ENCODE measurements at regions not wholly inside any gene's neighbourhood (a gene's known extent, or its start where the extent isn't known, plus 50 kb on each side); places are given as distances from the start of the nearest gene placed in this dataset.
"Not testable (repeated sequence)": the region's sequence is repeated elsewhere in the genome, so short reads cannot be mapped to it uniquely, and the experiment has no call there.

DNA sequence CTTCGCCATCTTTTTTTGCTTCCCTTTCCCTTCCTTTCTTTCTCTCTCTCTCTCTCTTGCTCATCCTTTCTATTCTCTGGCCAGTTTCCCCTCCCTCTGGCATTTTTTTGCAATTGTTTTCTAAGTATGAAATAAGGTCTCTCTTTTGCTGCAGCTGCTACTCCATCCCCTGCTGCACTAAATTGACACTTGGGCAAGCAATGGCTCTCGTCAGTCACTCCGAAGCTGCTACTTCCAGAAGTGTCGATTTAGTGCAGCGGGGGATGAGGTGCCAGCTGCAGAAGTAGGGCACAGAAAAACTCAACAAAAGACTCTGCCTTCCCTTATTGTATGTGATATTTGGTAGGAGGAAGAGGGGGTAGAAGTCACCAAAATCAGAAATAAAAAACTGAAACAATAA, 642.3 kb downstream of the RWDD3 start:
- Mint-ChIP-seq H3K27ac (no peak overlapping the region), H3K9me3 (peaks cover 19% of the 10 kb centered on the region), H3K36me3 (ENCODE audit: low read depth) (no peaks in the 10 kb centered on the region), H3K4me3 (no peak overlapping the region), H3K4me1 (ENCODE audit: low read depth) (no peaks in the 10 kb centered on the region), H3K27me3 (no peaks in the 10 kb centered on the region)

DNA sequence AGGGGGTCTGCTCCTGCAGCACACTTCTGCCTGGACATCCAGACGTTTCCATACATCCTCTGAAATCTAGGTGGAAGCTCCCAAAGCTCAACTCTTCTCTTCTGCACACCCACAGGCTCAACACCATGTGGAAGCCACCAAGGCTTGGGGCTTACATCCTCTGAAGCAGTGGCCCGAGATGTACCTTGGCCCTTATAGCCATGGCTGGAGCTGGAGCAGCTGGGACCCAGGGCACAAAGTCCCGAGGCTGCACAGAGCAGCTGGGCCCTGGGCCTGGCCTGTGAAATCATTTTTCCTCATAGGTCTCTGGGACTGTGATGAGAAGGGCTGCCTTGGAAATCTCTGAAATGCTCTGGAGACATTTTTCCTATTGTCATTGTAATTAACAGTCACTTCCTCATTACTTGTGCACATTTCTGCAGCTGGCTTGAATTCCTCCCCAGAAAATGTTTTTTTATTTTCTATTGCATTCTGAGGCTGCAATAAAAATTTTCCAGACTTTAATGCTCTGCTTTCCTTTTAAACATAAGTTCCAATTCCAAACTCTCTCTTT, 645.6 kb downstream of the RWDD3 start:
- H3K36me3 Mint-ChIP-seq (ENCODE audit: low read depth): no peaks in the 10 kb centered on the region
- H3K4me1 Mint-ChIP-seq (ENCODE audit: low read depth): no peaks in the 10 kb centered on the region
- no peak overlapping the region for H3K4me3 Mint-ChIP-seq
- peaks cover 14% of the 10 kb centered on the region for H3K9me3 Mint-ChIP-seq
- no peaks in the 10 kb centered on the region for H3K27me3 Mint-ChIP-seq
- H3K27ac Mint-ChIP-seq: no peak overlapping the region

DNA sequence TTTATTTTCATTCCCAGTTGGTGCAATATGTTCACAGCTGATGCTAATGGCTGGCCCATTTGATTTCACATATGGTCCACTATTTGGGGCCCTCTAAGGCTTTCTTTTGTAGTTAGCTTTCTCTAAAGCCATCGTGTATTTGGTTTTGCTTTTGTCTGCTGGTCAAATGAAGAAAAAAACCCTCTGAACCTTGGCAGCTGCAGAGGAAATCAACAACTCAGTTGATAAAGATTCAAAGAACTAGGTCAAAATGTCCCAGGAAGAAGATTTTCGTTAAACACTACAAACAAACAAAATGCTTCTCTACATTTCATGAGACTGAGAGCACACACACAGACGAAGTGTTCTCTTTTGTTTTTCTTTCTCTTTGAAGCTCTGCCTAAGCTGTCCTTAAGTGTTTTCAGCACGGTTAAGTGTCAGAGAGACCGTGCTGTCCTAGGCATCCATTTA, 655.0 kb downstream of the RWDD3 start:
- Mint-ChIP-seq H3K4me3 (no peak overlapping the region), H3K9me3 (peaks cover 7% of the 10 kb centered on the region), H3K27ac (no peak overlapping the region), H3K27me3 (no peaks in the 10 kb centered on the region), H3K36me3 (ENCODE audit: low read depth) (no peaks in the 10 kb centered on the region), H3K4me1 (ENCODE audit: low read depth) (no peaks in the 10 kb centered on the region)

- H3K36me3 Mint-ChIP-seq (ENCODE audit: low read depth): no peaks in the 10 kb centered on the region
- H3K27ac Mint-ChIP-seq: no peak overlapping the region
- no peak overlapping the region for H3K4me3 Mint-ChIP-seq
- H3K27me3 Mint-ChIP-seq: no peaks in the 10 kb centered on the region
- H3K4me1 Mint-ChIP-seq (ENCODE audit: low read depth): no peaks in the 10 kb centered on the region
- H3K9me3 Mint-ChIP-seq: peaks cover 7% of the 10 kb centered on the region
Observed at GRCh38 chr1:95889400-95889799, 655.4 kb downstream of the RWDD3 start.

- peaks cover 3% of the 10 kb centered on the region for H3K9me3 Mint-ChIP-seq
- no peaks in the 10 kb centered on the region for H3K27me3 Mint-ChIP-seq
- H3K4me1 Mint-ChIP-seq (ENCODE audit: low read depth): no peaks in the 10 kb centered on the region
- H3K27ac Mint-ChIP-seq: no peak overlapping the region
- H3K36me3 Mint-ChIP-seq (ENCODE audit: low read depth): no peaks in the 10 kb centered on the region
- H3K4me3 Mint-ChIP-seq: no peak overlapping the region
Observed at GRCh38 chr1:95893921-95894320, 659.9 kb downstream of the RWDD3 start.

DNA sequence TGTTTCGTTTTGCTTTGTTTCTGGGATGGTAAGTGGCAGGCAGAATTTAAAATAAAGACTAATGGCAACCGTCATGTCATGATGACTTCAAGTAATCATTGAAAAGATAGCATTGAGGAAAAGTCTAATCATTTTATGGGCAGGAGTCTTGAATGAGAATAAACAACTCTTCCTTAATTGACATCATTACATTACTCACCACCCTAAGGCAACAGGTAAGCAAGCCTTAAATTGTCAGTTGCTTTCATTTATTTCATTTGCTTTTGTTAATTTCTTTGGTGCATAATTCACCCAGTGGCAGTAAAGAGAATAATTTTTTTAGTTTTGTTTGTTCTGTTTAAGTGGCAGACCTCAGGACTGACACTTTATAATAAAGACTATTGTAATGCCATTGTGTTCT, 669.0 kb downstream of the RWDD3 start:
- Mint-ChIP-seq H3K4me1 (ENCODE audit: low read depth) (no peaks in the 10 kb centered on the region), H3K27ac (no peak overlapping the region), H3K36me3 (ENCODE audit: low read depth) (no peaks in the 10 kb centered on the region), H3K9me3 (peaks cover 16% of the 10 kb centered on the region), H3K27me3 (no peaks in the 10 kb centered on the region), H3K4me3 (no peak overlapping the region)

DNA sequence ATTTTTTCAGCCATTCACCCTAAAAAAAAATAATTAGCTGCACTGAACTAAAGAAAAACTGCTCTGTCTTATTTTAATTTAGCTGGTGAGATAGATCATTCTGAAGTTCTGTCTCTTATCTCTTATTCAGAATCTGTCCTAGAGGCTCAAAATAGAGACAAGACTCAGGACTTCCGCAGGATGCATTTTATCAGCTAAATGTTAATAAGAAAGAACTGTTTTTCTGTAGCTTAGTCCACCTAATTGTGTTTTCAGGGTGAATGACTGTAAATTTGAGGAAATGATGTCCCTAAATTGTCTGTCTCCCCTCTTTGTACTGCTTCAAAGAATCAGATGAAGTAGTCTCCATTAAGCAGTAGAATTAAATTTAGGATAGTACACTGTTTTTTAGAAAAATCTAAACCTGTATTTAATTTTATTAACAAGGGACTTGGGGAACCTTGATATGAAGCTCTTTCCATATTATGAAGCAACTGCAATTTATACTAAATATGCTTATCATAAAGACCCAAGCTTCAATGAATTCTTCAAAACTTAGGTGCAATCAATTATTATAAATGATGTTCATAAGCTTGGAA, 671.9 kb downstream of the RWDD3 start:
- Mint-ChIP-seq H3K27me3 (no peaks in the 10 kb centered on the region), H3K9me3 (peaks cover 22% of the 10 kb centered on the region), H3K36me3 (ENCODE audit: low read depth) (no peaks in the 10 kb centered on the region), H3K27ac (no peak overlapping the region), H3K4me3 (no peak overlapping the region), H3K4me1 (ENCODE audit: low read depth) (no peaks in the 10 kb centered on the region)

GRCh38 chr1:95911739-95912138, 677.7 kb downstream of the RWDD3 start:
- H3K27ac Mint-ChIP-seq; H3K4me1 Mint-ChIP-seq (ENCODE audit: low read depth); H3K4me3 Mint-ChIP-seq; H3K27me3 Mint-ChIP-seq; H3K36me3 Mint-ChIP-seq (ENCODE audit: low read depth): not testable (repeated sequence)
- H3K9me3 Mint-ChIP-seq: peaks cover 20% of the 10 kb centered on the region

DNA sequence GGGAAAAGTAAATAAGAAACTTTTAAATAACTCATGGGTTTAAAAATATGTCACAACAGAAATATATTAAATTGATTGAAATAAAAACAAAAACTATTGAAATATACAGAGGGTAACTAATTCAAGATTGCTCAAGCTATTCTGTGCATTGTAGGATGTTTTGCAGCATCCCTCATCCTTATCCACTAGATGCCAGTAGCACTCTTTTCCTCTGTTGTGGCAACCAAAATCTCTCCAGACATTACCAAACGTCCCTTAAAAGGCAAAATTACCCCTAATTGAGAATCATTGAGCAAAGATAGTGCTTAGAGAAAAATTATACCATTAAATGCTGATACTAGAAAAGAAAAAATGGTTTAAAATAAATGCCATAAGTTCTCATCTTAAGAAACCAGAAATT, 682.6 kb downstream of the RWDD3 start:
- Mint-ChIP-seq H3K4me3 (no peak overlapping the region), H3K36me3 (ENCODE audit: low read depth) (no peaks in the 10 kb centered on the region), H3K27me3 (no peaks in the 10 kb centered on the region), H3K4me1 (ENCODE audit: low read depth) (no peaks in the 10 kb centered on the region), H3K27ac (no peak overlapping the region), H3K9me3 (peaks cover 12% of the 10 kb centered on the region)

DNA sequence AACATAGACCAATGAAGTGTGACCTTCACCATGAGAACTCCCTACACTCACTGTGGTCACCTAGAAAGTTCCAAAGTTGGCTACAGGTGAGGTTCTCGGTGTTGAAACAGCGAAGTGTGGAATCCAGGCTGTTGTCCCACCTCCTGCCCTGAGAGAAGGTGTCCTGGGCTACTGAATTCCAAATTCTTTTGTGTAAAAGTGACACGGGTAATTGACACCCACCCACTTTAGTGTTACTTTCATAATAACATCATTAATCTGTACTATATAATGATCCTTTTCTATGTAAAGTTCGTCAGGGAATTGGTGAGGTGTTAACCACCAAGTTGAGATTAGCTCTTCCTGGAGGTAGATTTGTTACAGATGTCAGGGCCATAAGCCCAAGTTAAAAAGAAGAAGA, 690.7 kb downstream of the RWDD3 start:
- H3K4me3 Mint-ChIP-seq: no peak overlapping the region
- no peak overlapping the region for H3K27ac Mint-ChIP-seq
- no peaks in the 10 kb centered on the region for H3K36me3 Mint-ChIP-seq (ENCODE audit: low read depth)
- H3K4me1 Mint-ChIP-seq (ENCODE audit: low read depth): no peaks in the 10 kb centered on the region
- no peaks in the 10 kb centered on the region for H3K27me3 Mint-ChIP-seq
- H3K9me3 Mint-ChIP-seq: peaks cover 7% of the 10 kb centered on the region

- Mint-ChIP-seq H3K4me1 (ENCODE audit: low read depth) (no peaks in the 10 kb centered on the region), H3K27me3 (no peaks in the 10 kb centered on the region), H3K36me3 (ENCODE audit: low read depth) (no peaks in the 10 kb centered on the region), H3K27ac (no peak overlapping the region), H3K4me3 (no peak overlapping the region), H3K9me3 (peaks cover 7% of the 10 kb centered on the region)
Observed at GRCh38 chr1:95926331-95926730, 692.3 kb downstream of the RWDD3 start.

DNA sequence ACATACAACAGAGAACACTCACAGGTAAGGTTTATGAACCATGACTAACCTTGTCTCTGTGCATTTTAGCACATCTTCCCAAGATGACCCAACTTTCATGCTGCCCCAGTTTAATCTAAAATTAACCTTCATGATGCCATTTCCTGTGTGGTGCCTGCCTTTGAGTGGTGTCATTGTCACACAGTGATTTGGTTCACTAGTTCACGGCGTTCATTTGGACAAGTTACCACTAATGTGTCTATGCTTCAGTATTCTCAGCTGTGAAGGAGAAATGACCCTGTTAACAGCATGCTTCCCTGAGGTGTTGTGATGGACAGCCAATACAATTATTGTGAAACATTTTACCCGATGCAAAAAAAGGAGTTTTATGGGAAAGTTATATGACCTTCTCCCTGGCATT, 693.1 kb downstream of the RWDD3 start:
- H3K27me3 Mint-ChIP-seq: no peaks in the 10 kb centered on the region
- H3K9me3 Mint-ChIP-seq: peaks cover 3% of the 10 kb centered on the region
- no peak overlapping the region for H3K27ac Mint-ChIP-seq
- no peaks in the 10 kb centered on the region for H3K4me1 Mint-ChIP-seq (ENCODE audit: low read depth)
- no peak overlapping the region for H3K4me3 Mint-ChIP-seq
- H3K36me3 Mint-ChIP-seq (ENCODE audit: low read depth): no peaks in the 10 kb centered on the region

GRCh38 chr1:95935719-95936118, 701.7 kb downstream of the RWDD3 start:
- no peak overlapping the region for H3K4me3 Mint-ChIP-seq
- H3K9me3 Mint-ChIP-seq: no peaks in the 10 kb centered on the region
- no peak overlapping the region for H3K27ac Mint-ChIP-seq

DNA sequence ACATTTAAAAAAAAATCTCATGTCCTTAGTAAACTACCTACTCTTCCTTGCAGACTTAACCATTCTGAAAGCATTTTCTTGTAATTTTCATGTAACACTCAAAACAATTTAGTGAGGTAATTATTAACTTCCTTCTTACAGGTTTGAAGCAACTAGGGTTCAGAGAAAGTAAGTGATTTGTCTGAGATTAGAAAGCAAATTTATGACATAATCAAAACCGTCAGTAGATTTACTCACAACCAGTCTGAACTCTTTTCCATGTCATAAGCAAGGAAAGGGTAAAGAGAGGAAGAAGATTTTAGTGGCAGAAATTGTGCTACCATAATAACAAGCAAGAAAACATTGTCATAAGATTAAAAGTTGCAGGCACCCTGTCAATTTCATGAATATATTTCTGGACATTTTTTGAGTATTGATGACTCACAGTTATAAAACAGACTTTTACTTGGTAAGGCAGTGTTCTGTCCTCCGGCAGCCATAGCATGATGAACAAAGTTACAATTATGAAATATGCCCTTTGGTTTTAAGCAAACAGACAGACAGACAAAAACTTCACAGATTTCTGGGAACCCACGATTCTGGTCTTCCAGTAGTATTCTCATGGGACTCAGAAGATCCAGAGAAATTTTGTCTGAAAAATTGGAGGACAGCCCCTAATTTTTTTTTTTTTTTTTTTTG, 707.2 kb downstream of the RWDD3 start:
- no peaks in the 10 kb centered on the region for H3K9me3 Mint-ChIP-seq
- H3K27me3 Mint-ChIP-seq: no peaks in the 10 kb centered on the region
- H3K4me1 Mint-ChIP-seq (ENCODE audit: low read depth): no peaks in the 10 kb centered on the region
- H3K4me3 Mint-ChIP-seq: no peak overlapping the region
- no peak overlapping the region for H3K27ac Mint-ChIP-seq
- no peaks in the 10 kb centered on the region for H3K36me3 Mint-ChIP-seq (ENCODE audit: low read depth)

More at GRCh38 chr1:95935719-95936118, 701.7 kb downstream of the RWDD3 start:
- Mint-ChIP-seq H3K4me1 (ENCODE audit: low read depth) (no peaks in the 10 kb centered on the region), H3K27me3 (no peaks in the 10 kb centered on the region), H3K36me3 (ENCODE audit: low read depth) (no peaks in the 10 kb centered on the region)

- no peaks in the 10 kb centered on the region for H3K4me1 Mint-ChIP-seq (ENCODE audit: low read depth)
- H3K27ac Mint-ChIP-seq: no peak overlapping the region
- H3K9me3 Mint-ChIP-seq: no peaks in the 10 kb centered on the region
- H3K27me3 Mint-ChIP-seq: no peaks in the 10 kb centered on the region
- H3K36me3 Mint-ChIP-seq (ENCODE audit: low read depth): no peaks in the 10 kb centered on the region
- H3K4me3 Mint-ChIP-seq: no peak overlapping the region
Observed at GRCh38 chr1:95948023-95948422, 714.0 kb downstream of the RWDD3 start.

Measured in stimulated activated naive CD8-positive, alpha-beta T cell treated with anti-CD3 and anti-CD28 coated beads, Interleukin-15, Interleukin-2, amounts not matched to agents 100 ng/mL and 50 ng/mL, for 24 hours (primary cell).